Activated naive CD8-positive, alpha-beta T cell treated with anti-CD3 and anti-CD28 coated beads, Interleukin-2, amount 10 ng/mL, durations not matched to agents 7 days and 5 days (primary cell): ENCODE measurements at regions not wholly inside any gene's neighbourhood (a gene's known extent, or its start where the extent isn't known, plus 50 kb on each side); places are given as distances from the start of the nearest gene placed in this dataset.
"Not testable (repeated sequence)": the region's sequence is repeated elsewhere in the genome, so short reads cannot be mapped to it uniquely, and the experiment has no call there.

ENCODE experiments used
- ATAC-seq: fragments of 150-1000 bp; cut with Tn5 transposase; one replicate; pipeline ENCODE4 v1.10.0; 2021; ENCODE audit warnings: low read depth, moderate library complexity
- POLR2A ChIA-PET: fragments of 350-600 bp; sonication (Branson Sonifier 250); formaldehyde crosslinking; loops from one replicate; lab custom pipeline; 2021; ENCODE audit warnings: antibody characterized with exemption; lab: Charles Lee
- DNase-seq: peaks from one replicate; pipeline ENCODE4 v3.0.0; 2021
- H3K27ac Mint-ChIP-seq: one replicate; pipeline ENCODE4 v1.8.0; 2022; ENCODE audit warnings: mild to moderate bottlenecking, mixed read lengths
- H3K27me3 Mint-ChIP-seq: one replicate; pipeline ENCODE4 v1.8.0; 2022; ENCODE audit warnings: mild to moderate bottlenecking, moderate library complexity, mixed read lengths
- H3K36me3 Mint-ChIP-seq: one replicate; pipeline ENCODE4 v1.8.0; 2021; ENCODE audit warnings: mild to moderate bottlenecking, mixed read lengths
- H3K4me1 Mint-ChIP-seq: one replicate; pipeline ENCODE4 v1.8.0; 2021; ENCODE audit warnings: mixed read lengths
- H3K4me3 Mint-ChIP-seq: one replicate; pipeline ENCODE4 v1.8.0; 2022; ENCODE audit warnings: mild to moderate bottlenecking, moderate library complexity, mixed read lengths
- H3K9me3 Mint-ChIP-seq: one replicate; pipeline ENCODE4 v1.8.0; 2021; ENCODE audit warnings: mixed read lengths

DNA sequence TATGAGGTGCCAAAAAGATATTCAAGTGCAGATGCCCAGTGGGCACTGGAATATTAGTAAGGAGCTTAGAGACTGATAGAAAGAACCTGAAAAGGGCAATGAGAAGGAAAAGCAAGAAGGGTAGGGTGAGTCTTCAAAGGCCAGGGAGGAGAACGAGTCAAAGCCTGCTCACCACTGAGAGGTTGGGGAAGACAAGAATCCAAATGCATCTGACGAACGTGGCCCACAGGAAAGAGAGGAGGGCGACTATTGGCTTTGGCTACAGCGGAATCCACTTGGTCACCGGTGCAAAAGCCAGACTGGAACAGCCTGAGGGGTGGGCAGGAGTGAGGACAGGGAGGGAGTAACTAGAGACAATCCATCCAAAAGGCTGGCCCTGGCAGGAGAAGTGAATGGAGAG lies 216.7 kb upstream of the KLF14 start:
- Mint-ChIP-seq H3K4me3 (no peak overlapping the region), H3K9me3 (no peaks in the 10 kb centered on the region), H3K4me1 (peaks cover 52% of the 10 kb centered on the region), H3K27me3 (no peaks in the 10 kb centered on the region), H3K27ac (no peak overlapping the region), H3K36me3 (peaks cover 46% of the 10 kb centered on the region)
- DNase-seq = no peak
- POLR2A ChIA-PET = interaction anchor here (1.1 kb wide), 1 partner anchor 10 kb away, joined by 3 read pairs; no protein-coding TSS in a partner anchor
- no peak for ATAC-seq

DNA sequence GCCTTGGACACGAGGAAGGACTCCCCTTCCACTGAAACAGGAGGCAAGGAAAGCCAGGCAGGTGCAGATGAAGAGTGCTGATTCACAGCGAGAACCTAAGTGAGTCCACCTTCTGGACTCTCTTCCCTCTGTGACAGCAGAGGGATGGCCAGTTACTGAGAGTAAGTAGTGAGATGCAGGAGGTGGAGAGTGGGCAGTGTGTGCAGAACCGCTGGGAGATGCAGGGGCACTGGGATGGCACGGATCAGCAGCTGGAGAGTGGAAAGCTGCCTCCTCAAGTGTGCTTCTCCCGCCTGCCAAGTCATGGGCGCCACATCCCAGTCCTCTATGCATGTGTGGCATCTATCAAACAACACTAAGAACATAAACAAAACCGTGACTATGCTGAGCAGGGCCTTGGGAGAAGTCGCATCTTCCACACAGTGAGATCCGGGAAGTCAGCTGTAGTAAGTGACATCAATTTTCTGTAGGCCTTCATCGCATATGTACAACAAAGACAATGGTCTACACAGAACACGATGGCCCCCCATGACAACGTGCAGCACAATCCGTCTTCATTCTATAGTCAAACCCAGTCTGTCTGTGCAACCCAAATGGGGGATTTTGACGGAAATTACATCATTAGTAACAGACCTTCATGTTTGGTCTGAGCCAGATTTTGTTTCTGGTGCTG lies 217.4 kb upstream of the KLF14 start:
- ATAC-seq = no peak
- Mint-ChIP-seq H3K4me1 (peaks cover 52% of the 10 kb centered on the region), H3K4me3 (no peak overlapping the region), H3K36me3 (peaks cover 46% of the 10 kb centered on the region), H3K9me3 (no peaks in the 10 kb centered on the region), H3K27ac (no peak overlapping the region), H3K27me3 (no peaks in the 10 kb centered on the region)
- POLR2A ChIA-PET = interaction anchor here (1.0 to 1.1 kb wide), 4 partner anchors 9 to 54 kb away, joined by 3 to 4 read pairs (median 4); no protein-coding TSS in a partner anchor
- no peak for DNase-seq

DNA sequence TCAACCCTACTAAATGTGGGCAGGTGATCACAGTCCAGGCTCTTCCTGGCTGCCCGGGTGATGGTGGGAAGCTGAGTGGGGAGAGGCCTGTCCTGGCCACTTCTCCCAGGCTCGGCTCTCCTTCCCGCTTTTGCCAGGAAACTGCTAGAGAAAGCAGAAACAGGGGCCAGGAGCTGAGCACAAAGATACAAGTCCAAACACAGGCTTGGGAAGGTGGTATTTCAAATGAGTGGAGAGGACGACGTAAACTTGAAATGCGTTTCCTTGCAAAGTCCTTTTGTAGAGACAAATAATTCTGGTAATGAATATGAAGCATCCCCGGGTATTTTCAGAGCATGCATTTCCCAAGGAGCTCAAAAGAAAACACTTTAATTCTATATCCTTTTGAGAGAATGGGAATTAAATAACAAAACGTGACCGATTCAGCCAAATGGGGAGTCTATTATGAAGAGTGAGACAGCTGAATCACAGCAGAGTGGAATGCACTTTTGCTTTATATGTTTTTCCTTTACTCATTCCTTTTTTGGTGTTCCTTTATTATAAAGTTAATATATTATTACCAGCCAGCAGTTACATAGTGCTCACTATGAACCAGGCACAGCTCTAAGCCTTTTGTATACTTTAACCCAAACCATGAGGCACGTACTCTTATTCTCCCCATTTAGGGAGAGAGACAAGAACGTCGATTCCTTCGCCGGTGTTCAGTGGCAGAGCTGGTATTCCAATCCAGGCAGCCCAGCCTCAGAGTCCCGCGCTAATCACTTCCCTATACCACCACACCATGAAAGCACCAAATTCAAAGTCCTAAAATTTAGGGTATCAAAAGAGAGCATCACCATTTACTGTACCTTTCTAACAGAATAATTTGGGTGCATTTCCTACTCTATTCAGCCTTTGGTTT lies 218.2 kb upstream of the KLF14 start:
- DNase-seq (no peak), ATAC-seq (no peak)
- H3K27me3 Mint-ChIP-seq = no peaks in the 10 kb centered on the region
- H3K4me3 Mint-ChIP-seq = peak overlapping the region; percentile 2
- H3K36me3 Mint-ChIP-seq = peaks cover 47% of the 10 kb centered on the region
- POLR2A ChIA-PET = interaction anchor here (1.0 to 1.4 kb wide), 4 partner anchors 9 to 55 kb away, joined by 3 to 4 read pairs (median 4); no protein-coding TSS in a partner anchor
- H3K27ac Mint-ChIP-seq = no peak overlapping the region
- H3K4me1 Mint-ChIP-seq = peaks cover 52% of the 10 kb centered on the region
- no peaks in the 10 kb centered on the region for H3K9me3 Mint-ChIP-seq

DNA sequence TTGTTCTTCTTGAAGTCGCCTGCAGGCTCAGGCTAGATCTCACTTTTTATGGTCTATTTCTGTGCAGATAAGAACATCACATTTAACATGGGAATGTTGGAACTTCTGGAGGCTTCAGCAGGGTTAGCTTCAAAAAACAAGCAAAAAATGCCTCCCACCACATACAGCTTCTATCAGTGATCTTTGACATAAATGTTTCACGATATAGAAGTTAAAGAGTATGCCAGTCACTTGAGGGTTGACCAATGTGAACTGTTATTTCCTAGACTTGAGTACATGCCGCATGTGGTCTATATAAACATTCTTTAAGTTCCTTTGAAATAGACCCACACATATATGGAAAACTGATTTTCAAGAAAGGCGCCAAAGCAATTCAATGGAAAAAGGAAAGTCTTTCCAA lies 219.2 kb upstream of the KLF14 start:
- Mint-ChIP-seq H3K36me3 (peaks cover 43% of the 10 kb centered on the region), H3K4me3 (peak overlapping the region; percentile 43), H3K4me1 (peaks cover 53% of the 10 kb centered on the region), H3K27ac (peak overlapping the region; percentile 34), H3K27me3 (no peaks in the 10 kb centered on the region), H3K9me3 (no peaks in the 10 kb centered on the region)
- POLR2A ChIA-PET = interaction anchor here (1.4 kb wide), 1 partner anchor 40 kb away, joined by 4 read pairs; no protein-coding TSS in a partner anchor
- ATAC-seq = no peak
- DNase-seq = no peak

DNA sequence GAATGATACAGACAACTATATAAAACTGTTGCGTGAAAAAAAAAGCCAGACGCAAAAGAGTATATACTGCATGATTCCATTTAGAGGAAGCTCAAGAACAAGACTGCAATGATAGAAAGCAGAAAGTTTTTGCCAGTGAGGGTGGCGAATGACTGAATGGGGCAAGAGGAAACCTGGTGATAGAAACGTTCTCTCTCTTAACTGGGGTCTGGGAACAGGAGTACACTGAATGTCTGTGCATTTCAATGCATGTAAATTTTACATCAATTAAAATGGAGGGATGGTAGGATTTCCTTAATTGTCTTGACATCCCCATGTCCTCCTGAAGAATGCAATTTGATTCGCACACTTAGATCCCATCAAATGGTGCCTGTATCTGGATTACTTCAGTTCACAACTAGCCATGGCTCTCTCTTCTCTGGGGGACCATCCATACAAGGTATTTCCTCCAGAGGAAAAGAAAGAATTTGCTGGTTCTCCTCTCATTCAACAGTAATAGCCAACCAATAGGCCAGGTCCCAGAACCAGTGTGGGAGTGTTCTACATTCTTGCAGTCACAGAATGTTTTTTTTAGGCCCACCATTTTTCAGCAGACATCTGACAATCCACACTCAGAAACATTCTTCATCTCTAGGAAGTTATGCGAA lies 221.0 kb upstream of the KLF14 start:
- Mint-ChIP-seq H3K27me3 (no peaks in the 10 kb centered on the region), H3K9me3 (no peaks in the 10 kb centered on the region), H3K4me3 (peak overlapping the region; percentile 99), H3K36me3 (peaks cover 56% of the 10 kb centered on the region), H3K4me1 (peaks cover 59% of the 10 kb centered on the region), H3K27ac (peak overlapping the region; percentile 37)
- POLR2A ChIA-PET = interaction anchor here (0.8 to 8.7 kb wide), 5 partner anchors 8 to 42 kb away, joined by 3 to 62 read pairs (median 6); no protein-coding TSS in a partner anchor
- ATAC-seq (no peak), DNase-seq (no peak)

DNA sequence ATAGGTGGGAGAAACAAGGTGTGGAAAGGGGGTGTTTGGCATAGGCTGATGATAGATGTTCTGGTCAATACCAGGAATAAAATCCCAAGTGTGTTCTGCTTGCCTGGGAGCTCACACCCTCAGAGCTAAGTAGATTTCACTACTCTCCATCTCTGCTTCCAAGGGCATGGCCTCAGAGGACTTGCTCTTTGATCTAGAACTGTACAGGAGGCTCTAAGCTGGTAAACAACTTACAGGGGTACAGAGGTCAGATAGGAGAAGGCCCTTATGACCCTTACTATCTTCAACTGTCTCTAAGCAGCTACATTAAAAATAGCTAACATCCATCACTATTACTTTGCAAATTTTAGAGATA lies 221.5 kb upstream of the KLF14 start:
- POLR2A ChIA-PET = interaction anchor here (1.2 to 8.7 kb wide), 5 partner anchors 8 to 46 kb away, joined by 3 to 62 read pairs (median 6); no protein-coding TSS in a partner anchor
- H3K36me3 Mint-ChIP-seq = peaks cover 58% of the 10 kb centered on the region
- peak overlapping the region; percentile 99 for H3K4me3 Mint-ChIP-seq
- no peak for ATAC-seq
- H3K4me1 Mint-ChIP-seq = peaks cover 59% of the 10 kb centered on the region
- no peaks in the 10 kb centered on the region for H3K27me3 Mint-ChIP-seq
- H3K27ac Mint-ChIP-seq = peak overlapping the region; percentile 95
- no peaks in the 10 kb centered on the region for H3K9me3 Mint-ChIP-seq
- no peak for DNase-seq

DNA sequence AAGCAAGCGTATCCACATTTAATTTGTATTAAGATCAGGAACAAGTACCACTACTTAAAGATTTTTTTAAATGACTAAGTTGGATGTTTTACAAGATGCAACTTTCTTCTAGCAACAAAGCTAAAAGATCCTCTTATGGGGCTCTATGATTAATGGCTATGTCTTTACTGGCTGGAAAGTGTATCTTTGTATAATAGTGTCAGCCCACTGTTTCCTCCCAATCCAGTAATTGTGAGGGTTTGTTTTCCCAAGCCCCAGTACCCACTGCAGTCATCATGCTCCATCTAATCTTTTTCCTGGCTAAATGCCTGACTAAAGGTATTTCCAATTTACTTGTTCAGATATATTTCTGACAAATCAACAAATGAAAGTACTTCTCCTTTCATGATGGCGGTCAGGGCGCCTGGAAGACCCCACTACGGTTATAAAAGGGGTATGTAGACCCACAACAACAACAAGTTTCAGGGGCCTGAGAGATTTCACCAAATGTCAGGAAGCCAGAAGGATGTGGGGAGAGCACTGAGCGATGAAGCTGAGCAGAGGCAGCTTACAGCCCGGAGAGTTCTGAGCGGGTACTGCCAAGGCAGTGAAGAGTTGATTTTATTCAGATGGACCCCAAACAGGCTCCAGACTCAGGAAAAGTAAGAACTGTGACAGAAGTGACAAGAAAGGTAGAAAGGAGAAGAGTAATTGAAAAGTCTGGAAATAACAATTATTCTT lies 222.6 kb upstream of the KLF14 start:
- no peaks in the 10 kb centered on the region for H3K27me3 Mint-ChIP-seq
- ATAC-seq (no peak), DNase-seq (no peak)
- H3K36me3 Mint-ChIP-seq = peaks cover 60% of the 10 kb centered on the region
- peak overlapping the region; percentile 95 for H3K27ac Mint-ChIP-seq
- peak overlapping the region; percentile 99 for H3K4me3 Mint-ChIP-seq
- POLR2A ChIA-PET = interaction anchor here (0.6 to 8.7 kb wide), 7 partner anchors 9 to 102 kb away, joined by 3 to 62 read pairs (median 6); no protein-coding TSS in a partner anchor
- no peaks in the 10 kb centered on the region for H3K9me3 Mint-ChIP-seq
- peaks cover 59% of the 10 kb centered on the region for H3K4me1 Mint-ChIP-seq

DNA sequence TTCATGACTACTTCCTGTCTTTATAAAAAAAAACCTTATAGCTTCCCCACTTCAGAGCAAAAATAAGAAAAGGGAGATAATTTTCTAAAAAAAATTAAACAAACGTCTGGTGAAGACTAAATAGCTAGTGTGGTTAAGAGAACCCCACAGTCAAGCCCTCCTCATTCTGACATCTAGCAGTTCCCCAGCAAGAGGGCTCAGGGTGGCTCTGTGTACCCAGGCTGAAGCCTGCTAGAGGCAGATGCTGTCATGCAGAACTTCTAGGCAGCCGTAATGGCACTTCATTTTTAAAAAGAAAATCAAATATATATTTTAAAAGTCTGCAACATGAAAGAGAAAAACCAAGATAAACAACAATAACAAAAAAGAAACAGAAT lies 223.1 kb upstream of the KLF14 start:
- DNase-seq = no peak
- H3K27ac Mint-ChIP-seq = peak overlapping the region; percentile 95
- H3K36me3 Mint-ChIP-seq = peaks cover 57% of the 10 kb centered on the region
- POLR2A ChIA-PET = interaction anchor here (0.6 to 8.7 kb wide), 6 partner anchors 10 to 101 kb away, joined by 3 to 62 read pairs (median 6); no protein-coding TSS in a partner anchor
- H3K4me3 Mint-ChIP-seq = peak overlapping the region; percentile 99
- no peaks in the 10 kb centered on the region for H3K9me3 Mint-ChIP-seq
- H3K4me1 Mint-ChIP-seq = peaks cover 63% of the 10 kb centered on the region
- H3K27me3 Mint-ChIP-seq = no peaks in the 10 kb centered on the region
- ATAC-seq = no peak

DNA sequence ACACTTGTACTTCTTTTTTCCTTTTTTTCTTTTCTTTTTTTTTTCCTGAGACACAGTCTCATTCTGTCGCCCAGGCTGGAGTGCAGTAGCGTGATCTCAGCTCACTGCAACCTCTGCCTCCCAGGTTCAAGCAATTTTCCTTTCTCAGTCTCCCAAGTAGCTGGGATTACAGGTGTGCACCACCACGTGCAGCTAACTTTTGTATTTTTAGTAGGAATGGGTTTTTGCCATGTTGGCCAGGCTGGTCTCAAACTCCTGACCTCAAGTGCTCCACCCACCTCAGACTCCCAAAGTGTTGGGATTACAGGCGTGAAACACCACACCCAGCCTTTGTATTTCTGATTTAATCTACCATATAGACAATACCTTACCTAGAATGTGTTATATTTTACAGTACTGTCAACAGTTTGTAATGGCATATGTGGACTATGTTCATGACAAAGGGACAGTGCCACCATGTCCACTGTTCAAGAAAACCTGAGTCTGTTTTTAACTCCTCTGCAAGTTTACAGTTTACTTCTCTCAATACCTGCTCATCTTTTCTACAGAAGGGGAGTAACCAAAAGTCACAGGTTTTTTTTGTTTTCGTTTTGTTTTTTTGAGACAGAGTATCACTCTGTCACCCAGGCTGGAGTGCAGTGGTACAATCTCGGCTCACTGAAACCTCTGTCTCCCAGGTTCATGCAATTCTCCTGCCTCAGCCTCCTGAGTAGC lies 223.9 kb upstream of the KLF14 start:
- peaks cover 64% of the 10 kb centered on the region for H3K4me1 Mint-ChIP-seq
- not testable (repeated sequence) for ATAC-seq, H3K27me3 Mint-ChIP-seq, DNase-seq, H3K9me3 Mint-ChIP-seq
- peak overlapping the region; percentile 78 for H3K27ac Mint-ChIP-seq
- H3K4me3 Mint-ChIP-seq = peak overlapping the region; percentile 99
- H3K36me3 Mint-ChIP-seq = peaks cover 55% of the 10 kb centered on the region
- POLR2A ChIA-PET = interaction anchor here (1.1 to 8.7 kb wide), 4 partner anchors 11 to 44 kb away, joined by 3 to 62 read pairs (median 10); no protein-coding TSS in a partner anchor

DNA sequence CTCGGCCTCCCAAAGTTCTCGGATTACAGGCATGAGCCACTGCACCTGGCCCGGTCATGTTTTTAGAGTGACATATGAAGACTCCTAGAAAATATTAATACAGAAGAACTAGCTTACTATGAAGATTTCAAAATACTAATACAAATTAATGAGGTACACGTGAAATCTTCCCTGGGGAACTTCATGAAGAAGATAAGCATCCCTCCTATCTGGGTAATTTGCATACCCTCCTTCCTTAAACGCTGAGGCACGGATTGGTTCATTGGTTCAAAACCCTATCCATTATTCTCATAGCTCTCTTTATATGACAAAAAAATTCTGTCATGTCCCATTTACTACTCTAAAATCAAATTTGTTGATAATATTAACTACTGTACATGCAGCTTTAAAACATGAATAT lies 224.8 kb upstream of the KLF14 start:
- H3K9me3 Mint-ChIP-seq = no peaks in the 10 kb centered on the region
- ATAC-seq (no peak), DNase-seq (no peak)
- H3K36me3 Mint-ChIP-seq = peaks cover 48% of the 10 kb centered on the region
- POLR2A ChIA-PET = interaction anchor here (0.6 to 8.7 kb wide), 9 partner anchors 11 to 112 kb away, joined by 3 to 62 read pairs (median 8); no protein-coding TSS in a partner anchor
- H3K4me3 Mint-ChIP-seq = peak overlapping the region; percentile 99
- H3K27me3 Mint-ChIP-seq = no peaks in the 10 kb centered on the region
- H3K4me1 Mint-ChIP-seq = peaks cover 59% of the 10 kb centered on the region
- H3K27ac Mint-ChIP-seq = peak overlapping the region; percentile 78

DNA sequence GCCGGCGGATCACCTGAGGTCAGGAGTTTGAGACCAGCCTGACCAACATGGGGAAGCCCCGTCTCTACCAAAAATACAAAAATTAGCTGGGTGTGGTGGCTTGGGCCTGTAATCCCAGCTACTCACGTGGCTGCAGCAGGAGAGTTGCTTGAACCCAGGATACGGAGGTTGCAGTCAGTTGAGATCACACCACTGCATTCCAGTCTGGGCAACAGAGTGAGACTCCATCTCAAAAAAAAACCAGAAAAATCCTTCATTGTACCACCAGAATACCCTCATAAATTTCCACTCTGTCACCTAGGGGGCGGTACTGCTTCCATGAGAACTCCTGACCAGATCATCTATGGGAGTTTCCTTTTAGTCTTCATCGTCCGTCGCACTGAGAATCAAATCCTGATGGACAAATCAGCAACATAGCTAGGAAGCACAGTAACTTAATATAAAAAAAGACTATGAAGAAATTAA lies 225.8 kb upstream of the KLF14 start:
- Mint-ChIP-seq H3K27me3 (no peaks in the 10 kb centered on the region), H3K9me3 (no peaks in the 10 kb centered on the region), H3K27ac (peak overlapping the region; percentile 100), H3K4me1 (peaks cover 54% of the 10 kb centered on the region), H3K4me3 (peak overlapping the region; percentile 99), H3K36me3 (peaks cover 40% of the 10 kb centered on the region)
- POLR2A ChIA-PET = interaction anchor here (0.6 to 8.7 kb wide), 21 partner anchors 9 to 272 kb away, joined by 3 to 62 read pairs (median 3); no protein-coding TSS in a partner anchor
- DNase-seq = peak; percentile 46
- ATAC-seq = peak; percentile 9
